ENCODE measurements at regions not wholly inside any gene's neighbourhood (a gene's known extent, or its start where the extent isn't known, plus 50 kb on each side); places are given as distances from the start of the nearest gene placed in this dataset.
"Not testable (repeated sequence)": the region's sequence is repeated elsewhere in the genome, so short reads cannot be mapped to it uniquely, and the experiment has no call there.

GRCh38 chr18:8913606-8914403 lies 188.7 kb upstream of the NDUFV2 start:
- DNase-seq, result not testable (repeated sequence)

DNA sequence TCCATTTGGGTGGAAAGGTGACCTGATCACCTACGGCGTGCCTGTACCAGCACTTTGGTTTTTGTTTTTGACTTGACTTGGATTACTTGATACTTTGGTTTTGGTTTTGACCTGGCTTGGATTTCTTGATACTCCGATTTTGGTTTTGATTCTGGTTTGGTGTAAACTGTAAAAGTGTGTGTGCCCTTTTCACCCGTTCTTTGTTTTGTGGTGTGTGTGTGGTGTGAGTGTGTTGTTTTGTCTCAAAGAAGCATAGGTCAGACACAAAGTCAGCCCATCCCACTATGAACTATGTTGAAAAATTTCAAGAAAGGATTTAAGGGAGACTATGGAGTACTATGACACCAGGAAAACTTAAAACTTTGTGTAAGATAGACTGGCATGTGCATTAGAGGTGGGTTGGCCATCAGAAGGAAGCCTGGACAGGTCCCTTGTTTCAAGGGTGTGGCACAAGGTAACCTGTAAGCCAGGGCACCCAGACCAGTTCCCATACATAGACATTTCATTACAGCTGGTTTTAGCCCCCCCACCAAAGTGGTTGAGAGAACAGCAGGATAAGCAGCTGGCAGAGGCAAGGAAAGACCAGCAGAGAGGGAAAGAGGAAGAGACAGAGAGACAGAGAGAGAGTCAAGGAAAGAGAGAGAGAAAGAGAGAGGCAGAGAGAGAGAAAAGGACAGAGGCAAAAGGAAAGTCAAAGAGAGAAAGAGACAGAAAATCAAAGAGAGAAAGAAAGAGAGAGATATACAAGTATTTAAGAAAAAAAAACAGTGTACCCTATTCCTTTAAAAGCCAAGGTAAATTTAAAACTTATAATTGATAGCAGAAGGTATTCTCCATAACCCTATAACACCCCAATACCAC lies 187.9 kb upstream of the NDUFV2 start:
- DNase-seq, result not testable (repeated sequence)

DNA sequence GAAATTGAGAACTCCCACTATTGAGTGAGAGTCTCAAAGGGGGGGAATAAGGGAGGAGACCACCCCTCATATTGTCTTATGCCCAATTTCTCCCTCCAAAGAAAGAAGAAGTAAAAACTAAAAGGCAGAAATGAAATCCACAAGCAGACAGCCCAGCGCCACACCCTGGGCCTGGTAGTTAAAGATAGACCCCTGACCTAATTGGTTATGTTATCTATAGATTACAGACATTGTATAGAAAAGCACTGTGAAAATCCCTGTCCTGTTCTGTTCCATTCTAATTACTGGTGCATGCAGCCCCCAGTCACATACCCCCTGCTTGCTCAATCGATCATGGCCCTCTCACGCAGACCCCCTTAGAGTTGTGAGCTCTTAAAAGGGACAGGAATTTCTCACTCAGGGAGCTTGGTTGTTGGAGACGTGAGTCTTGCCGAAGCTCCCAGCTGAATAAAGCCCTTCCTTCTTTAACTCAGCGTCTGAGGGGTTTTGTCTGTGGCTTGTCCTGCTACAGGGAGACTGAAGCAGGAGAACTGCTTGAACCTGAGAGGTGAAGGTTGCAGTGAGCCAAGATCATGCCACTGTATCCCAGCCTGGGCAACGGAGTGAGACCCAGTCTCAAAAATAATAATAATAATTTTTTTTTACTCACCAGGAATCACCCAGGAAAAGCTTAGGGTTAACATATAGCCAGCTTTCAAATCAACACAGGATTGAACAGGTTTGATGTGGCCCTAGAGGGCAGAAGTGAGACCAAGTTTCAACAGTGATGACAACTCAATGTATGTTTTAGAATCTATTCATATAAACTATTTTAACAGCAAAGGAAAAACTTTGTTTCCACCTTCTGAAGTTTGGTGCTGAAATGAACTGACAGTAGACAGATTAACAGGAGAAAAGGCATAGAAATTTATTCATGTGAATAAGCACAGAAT lies 181.4 kb upstream of the NDUFV2 start:
- not testable (repeated sequence) for DNase-seq

DNA sequence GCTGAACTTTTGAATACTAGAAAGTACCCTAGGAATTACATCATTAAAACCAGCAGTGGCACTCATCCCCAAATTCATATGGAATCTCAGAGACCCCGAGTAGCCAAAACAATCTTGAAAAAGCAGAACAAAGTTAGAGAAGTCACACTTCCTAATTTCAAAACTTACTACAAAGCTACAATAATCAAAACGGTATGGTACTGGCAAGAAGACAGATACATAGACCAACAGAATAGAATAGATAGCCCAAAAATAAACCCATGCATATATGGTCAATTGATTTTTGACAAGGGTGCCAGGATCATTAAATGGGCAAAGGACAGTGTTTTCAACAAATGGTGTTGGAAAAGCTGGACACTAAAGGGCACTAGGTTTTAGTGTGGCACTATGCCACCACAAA lies 176.0 kb upstream of the NDUFV2 start:
- DNase-seq, result no peak

- no peak for DNase-seq
These were observed 174.5 kb upstream of the NDUFV2 start for GRCh38 chr18:8928044-8928443.

GRCh38 chr18:8928847-8929780 lies 173.4 kb upstream of the NDUFV2 start:
- peak in 1 of 3 experiments; percentile 20 for DNase-seq

GRCh38 chr18:8930990-8931616 lies 171.4 kb upstream of the NDUFV2 start:
- DNase-seq, result no peak

GRCh38 chr18:8932866-8933265 lies 169.6 kb upstream of the NDUFV2 start:
- no peak for DNase-seq

GRCh38 chr18:8933714-8934284 lies 168.7 kb upstream of the NDUFV2 start:
- DNase-seq, result no peak

GRCh38 chr18:8935346-8935745 lies 167.2 kb upstream of the NDUFV2 start:
- not testable (repeated sequence) for DNase-seq

GRCh38 chr18:8936619-8937018 lies 165.9 kb upstream of the NDUFV2 start:
- DNase-seq, result no peak

DNA sequence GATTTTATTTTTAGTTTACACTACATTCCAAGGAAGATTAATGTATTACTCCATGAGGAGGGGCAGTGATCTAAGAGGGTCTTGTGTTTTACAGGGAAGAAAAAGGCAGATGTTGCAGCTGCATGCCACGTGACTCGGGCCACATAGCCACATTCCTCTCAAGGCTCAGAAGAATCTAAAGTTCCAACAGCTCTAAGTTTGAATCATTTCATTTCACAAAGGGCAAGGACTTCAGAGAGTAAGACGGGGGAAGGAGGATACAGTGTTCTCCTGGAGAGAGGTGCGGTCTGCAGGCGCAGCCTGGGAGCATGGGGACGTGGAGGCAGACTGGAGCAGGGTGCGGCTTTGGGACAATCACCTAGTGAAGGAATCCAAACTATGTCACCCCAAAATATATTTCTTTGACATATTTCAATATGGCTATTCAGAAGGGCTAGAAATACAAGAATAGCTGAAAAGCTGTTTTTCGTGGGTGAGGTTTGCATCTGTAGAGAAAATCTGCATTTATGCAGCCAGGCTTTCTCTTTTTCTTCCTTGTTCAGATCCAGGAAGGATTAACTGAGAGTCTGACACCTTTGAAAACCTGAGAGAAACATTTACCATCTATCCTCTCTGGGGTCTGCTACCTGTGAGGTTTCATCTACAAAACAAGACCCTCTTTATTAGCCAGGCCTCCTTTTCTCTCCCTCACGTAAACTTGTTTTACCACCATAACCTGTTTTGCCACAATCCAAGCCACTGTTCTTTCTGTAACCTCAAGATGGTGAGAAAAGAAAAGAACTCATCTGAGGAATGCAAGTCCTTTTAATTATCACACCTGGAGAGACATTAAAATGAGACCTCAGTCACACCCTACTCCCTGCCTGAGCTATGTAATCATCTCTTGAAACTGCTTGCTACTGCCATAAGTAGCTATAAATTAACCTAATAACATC lies 165.1 kb upstream of the NDUFV2 start:
- DNase-seq, result no peak

- DNase-seq, result no peak
These were observed 163.7 kb upstream of the NDUFV2 start for GRCh38 chr18:8938817-8939216.

- no peak for DNase-seq
These were observed 160.2 kb upstream of the NDUFV2 start for GRCh38 chr18:8942021-8942908.

- DNase-seq, result no peak
These were observed 159.5 kb upstream of the NDUFV2 start for GRCh38 chr18:8942909-8943545.

GRCh38 chr18:8943900-8944870 lies 158.3 kb upstream of the NDUFV2 start:
- no peak for DNase-seq

- no peak for DNase-seq
These were observed 157.6 kb upstream of the NDUFV2 start for GRCh38 chr18:8944871-8945245.
